TTC549 (cell line): ENCODE measurements at regions not wholly inside any gene's neighbourhood (a gene's known extent, or its start where the extent isn't known, plus 50 kb on each side); places are given as distances from the start of the nearest gene placed in this dataset.
"Not testable (repeated sequence)": the region's sequence is repeated elsewhere in the genome, so short reads cannot be mapped to it uniquely, and the experiment has no call there.

Experiments
- FAIRE-seq: peaks from 2 replicates; lab custom pipeline; 2012; peaks lifted over from hg19 to GRCh38; lab: Jason Lieb, UNC

- FAIRE-seq, result peak; percentile 36
Measured at GRCh38 chr1:194693244-194693643, 1506.8 kb upstream of the B3GALT2 start.

GRCh38 chr1:194684636-194685035 is 1498.2 kb upstream of the B3GALT2 start:
- FAIRE-seq, result no peak

- FAIRE-seq, result no peak
Measured at GRCh38 chr1:194658090-194658439, 1471.7 kb upstream of the B3GALT2 start.

- FAIRE-seq, result no peak
Measured at GRCh38 chr1:194654956-194655355, 1468.5 kb upstream of the B3GALT2 start.

GRCh38 chr1:194653385-194653784 is 1467.0 kb upstream of the B3GALT2 start:
- no peak for FAIRE-seq

GRCh38 chr1:194647118-194647517 is 1460.7 kb upstream of the B3GALT2 start:
- FAIRE-seq, result no peak

GRCh38 chr1:194644528-194644927 is 1458.1 kb upstream of the B3GALT2 start:
- FAIRE-seq, result no peak

GRCh38 chr1:194640322-194640721 is 1453.9 kb upstream of the B3GALT2 start:
- no peak for FAIRE-seq

- no peak for FAIRE-seq
Measured at GRCh38 chr1:194629011-194629410, 1442.6 kb upstream of the B3GALT2 start.

GRCh38 chr1:194624833-194625232 is 1438.4 kb upstream of the B3GALT2 start:
- FAIRE-seq, result no peak

- no peak for FAIRE-seq
Measured at GRCh38 chr1:194618101-194618500, 1431.7 kb upstream of the B3GALT2 start.

- FAIRE-seq, result not testable (repeated sequence)
Measured at GRCh38 chr1:194617272-194617671, 1430.9 kb upstream of the B3GALT2 start.

GRCh38 chr1:194616835-194617234 is 1430.4 kb upstream of the B3GALT2 start:
- FAIRE-seq, result no peak

- peak; percentile 86 for FAIRE-seq
Measured at GRCh38 chr1:194602184-194602583, 1415.8 kb upstream of the B3GALT2 start.

GRCh38 chr1:194600716-194601115 is 1414.3 kb upstream of the B3GALT2 start:
- FAIRE-seq, result no peak

- FAIRE-seq, result no peak
Measured at GRCh38 chr1:194598098-194598497, 1411.7 kb upstream of the B3GALT2 start.

- FAIRE-seq, result no peak
Measured at GRCh38 chr1:194586302-194586701, 1399.9 kb upstream of the B3GALT2 start.

GRCh38 chr1:194584052-194584451 is 1397.6 kb upstream of the B3GALT2 start:
- no peak for FAIRE-seq

- no peak for FAIRE-seq
Measured at GRCh38 chr1:194570476-194570875, 1384.1 kb upstream of the B3GALT2 start.

GRCh38 chr1:194568610-194569009 is 1382.2 kb upstream of the B3GALT2 start:
- no peak for FAIRE-seq

GRCh38 chr1:194548071-194548470 is 1361.7 kb upstream of the B3GALT2 start:
- no peak for FAIRE-seq

GRCh38 chr1:194544012-194544411 is 1357.6 kb upstream of the B3GALT2 start:
- FAIRE-seq, result no peak

- no peak for FAIRE-seq
Measured at GRCh38 chr1:194538453-194538852, 1352.0 kb upstream of the B3GALT2 start.

GRCh38 chr1:194537521-194537920 is 1351.1 kb upstream of the B3GALT2 start:
- no peak for FAIRE-seq

GRCh38 chr1:194535369-194535768 is 1349.0 kb upstream of the B3GALT2 start:
- no peak for FAIRE-seq
